SK-N-SH (cell line): ENCODE measurements at regions not wholly inside any gene's neighbourhood (a gene's known extent, or its start where the extent isn't known, plus 50 kb on each side); places are given as distances from the start of the nearest gene placed in this dataset.

ENCODE experiments used
- CTCF ChIA-PET: fragments of 300-600, 350-600 bp; formaldehyde crosslinking; extraction: SDS; loops from one replicate; lab custom pipeline; 2021; lab: Yijun Ruan, JAX
- POLR2A ChIA-PET: fragments of 350-600 bp; sonication (Branson Sonifier 250); formaldehyde crosslinking; extraction: SDS; loops from one replicate; lab custom pipeline; 2020; ENCODE audit warnings: antibody characterized with exemption, inconsistent platforms; lab: Yijun Ruan, JAX
- DNase-seq: peaks from one replicate; pipeline ENCODE4 v3.0.0; 2012
- H2AFZ ChIP-seq: fragments of 200-600 bp; sonication (generic); 2 replicates; pipeline ENCODE4 v1.8.1; 2016; ENCODE audit warnings: antibody characterized with exemption, mild to moderate bottlenecking, low read depth
- H3F3A ChIP-seq: fragments of 200-600 bp; sonication (generic); replicated peaks from 2 replicates; pipeline ENCODE3; 2016; ENCODE audit warnings: antibody characterized with exemption, mild to moderate bottlenecking; ENCODE audit not compliant: insufficient read depth
- H3K27ac ChIP-seq, 2 experiments: fragments of 200-500 bp in 1 of 2; fragments of 200-600 bp in 1 of 2; sonication (Bioruptor generic) in 1 of 2; sonication (generic), shearing (Covaris generic) in 1 of 2; 2 replicates each; pipeline versions ENCODE4 v1.5.1 to v1.6.1; 2014 to 2016; ENCODE audit warnings: low read depth in 2 of 2, inconsistent platforms in 1 of 2, low read length in 1 of 2, mild to moderate bottlenecking in 1 of 2, mixed read lengths in 1 of 2
- H3K27me3 ChIP-seq: fragments of 200-600 bp; sonication (generic), shearing (Covaris generic); 2 replicates; pipeline ENCODE4 v1.6.1; 2016; ENCODE audit warnings: mixed run types; ENCODE audit not compliant: insufficient read depth
- H3K36me3 ChIP-seq, 2 experiments: fragments of 200-500 bp in 1 of 2; fragments of 200-600 bp in 1 of 2; sonication (Bioruptor generic) in 1 of 2; sonication (generic) in 1 of 2; replicated peaks in 1 of 2; 2 replicates each; pipeline versions ENCODE3 to v1.5.1; 2014 to 2016; ENCODE audit warnings: low read length in 1 of 2, mild to moderate bottlenecking in 1 of 2; ENCODE audit not compliant: insufficient read depth in 2 of 2, control insufficient read depth in 1 of 2
- H3K4me1 ChIP-seq, 2 experiments: fragments of 200-500 bp in 1 of 2; fragments of 200-600 bp in 1 of 2; sonication (Bioruptor generic) in 1 of 2; sonication (generic), shearing (Covaris generic) in 1 of 2; 2 replicates each; pipeline versions ENCODE4 v1.5.1 to v1.6.1; 2014 to 2016; ENCODE audit warnings: low read depth in 1 of 2, low read length in 1 of 2, mixed run types in 1 of 2; ENCODE audit not compliant: insufficient read depth in 2 of 2, control insufficient read depth in 1 of 2
- H3K4me2 ChIP-seq: fragments of 200-600 bp; sonication (generic), shearing (Covaris generic); 2 replicates; pipeline ENCODE4 v1.6.1; 2017; ENCODE audit warnings: mixed run types
- H3K4me3 ChIP-seq, 2 experiments: fragments of 200-500 bp in 1 of 2; fragments of 200-600 bp in 1 of 2; sonication (Bioruptor generic) in 1 of 2; sonication (generic), shearing (Covaris generic) in 1 of 2; 2 replicates each; pipeline versions ENCODE4 v1.5.1 to v1.8.1; 2014 to 2016; ENCODE audit warnings: low read depth in 2 of 2, inconsistent platforms in 1 of 2, low read length in 1 of 2, mild to moderate bottlenecking in 1 of 2, mixed read lengths in 1 of 2, moderate library complexity in 1 of 2
- H3K79me2 ChIP-seq: fragments of 200-600 bp; sonication (generic); 2 replicates; pipeline ENCODE4 v1.8.1; 2017; ENCODE audit warnings: mild to moderate bottlenecking; ENCODE audit not compliant: insufficient read depth
- H3K9ac ChIP-seq: fragments of 200-600 bp; sonication (generic); 2 replicates; pipeline ENCODE4 v1.6.1; 2017; ENCODE audit warnings: mixed run types
- H3K9me2 ChIP-seq: fragments of 200-600 bp; sonication (generic); 2 replicates; pipeline ENCODE4 v1.6.1; 2017; ENCODE audit warnings: mixed run types
- H3K9me3 ChIP-seq: fragments of 200-600 bp; sonication (generic); 2 replicates; pipeline ENCODE4 v1.6.1; 2017; ENCODE audit warnings: mixed run types, mild to moderate bottlenecking, moderate library complexity
- H4K20me1 ChIP-seq: fragments of 200-600 bp; sonication (generic); 2 replicates; pipeline ENCODE4 v1.6.1; 2017; ENCODE audit warnings: mild to moderate bottlenecking, mixed run types; ENCODE audit not compliant: insufficient read depth
- CHD2 ChIP-seq: fragments of 150-350 bp; IDR thresholded peaks from 2 replicates; pipeline ENCODE4 v1.6.1; 2018; ENCODE audit warnings: low read length; ENCODE audit not compliant: partially characterized antibody
- EP300 ChIP-seq, 2 experiments: IDR thresholded peaks; 2 replicates each; pipeline versions ENCODE4 v1.4.0 to v1.6.1; 2012; ENCODE audit warnings: borderline replicate concordance in 1 of 2, low read depth in 1 of 2, low read length in 1 of 2
- FOSL2 ChIP-seq: IDR thresholded peaks from 2 replicates; pipeline ENCODE4 v1.4.0; 2012; ENCODE audit warnings: low read depth, mild to moderate bottlenecking, moderate library complexity, borderline replicate concordance
- FOXM1 ChIP-seq: IDR thresholded peaks from 2 replicates; pipeline ENCODE4 v1.4.0; 2012; ENCODE audit warnings: low read depth, mild to moderate bottlenecking
- GATA2 ChIP-seq: sonication (generic); formaldehyde crosslinking; IDR thresholded peaks from 2 replicates; pipeline ENCODE4 v1.5.0; 2020; ENCODE audit warnings: mild to moderate bottlenecking, missing genetic modification reagents
- JUND ChIP-seq: IDR thresholded peaks from 2 replicates; pipeline ENCODE4 v1.4.0; 2012
- MEF2A ChIP-seq: IDR thresholded peaks from 2 replicates; pipeline ENCODE4 v1.4.0; 2012; ENCODE audit warnings: low read depth, borderline replicate concordance
- RAD21 ChIP-seq: IDR thresholded peaks from 2 replicates; pipeline ENCODE4 v1.6.1; 2012; ENCODE audit warnings: mild to moderate bottlenecking, low read length
- RCOR1 ChIP-seq: fragments of 150-350 bp; IDR thresholded peaks from 2 replicates; pipeline ENCODE4 v1.6.1; 2017; ENCODE audit warnings: antibody characterized with exemption, low read length
- TCF12 ChIP-seq: IDR thresholded peaks from 2 replicates; pipeline ENCODE4 v1.4.0; 2012
- TEAD4 ChIP-seq: IDR thresholded peaks from 2 replicates; pipeline ENCODE4 v1.4.0; 2012; ENCODE audit warnings: mild to moderate bottlenecking, borderline replicate concordance; ENCODE audit not compliant: insufficient read depth
- WGBS: methylation state at CpG from one replicate; pipeline ENCODE4 v1.1.6; 2017; ENCODE audit warnings: low lambda C conversion rate; 5-methylcytosine and 5-hydroxymethylcytosine counted together
- TF ChIP-seq, protein P1 (sequence below): IDR thresholded peaks from 2 replicates; pipeline ENCODE4 v1.6.1; 2012; ENCODE audit warnings: mild to moderate bottlenecking, low read depth, low read length, moderate library complexity
- TF ChIP-seq, protein P2 (sequence below): IDR thresholded peaks from 2 replicates; pipeline ENCODE4 v1.4.0; 2012; ENCODE audit warnings: low read depth, borderline replicate concordance
- TF ChIP-seq, protein P3 (sequence below): IDR thresholded peaks from 2 replicates; pipeline ENCODE4 v1.4.0; 2012; ENCODE audit warnings: low read depth, borderline replicate concordance

DNA sequence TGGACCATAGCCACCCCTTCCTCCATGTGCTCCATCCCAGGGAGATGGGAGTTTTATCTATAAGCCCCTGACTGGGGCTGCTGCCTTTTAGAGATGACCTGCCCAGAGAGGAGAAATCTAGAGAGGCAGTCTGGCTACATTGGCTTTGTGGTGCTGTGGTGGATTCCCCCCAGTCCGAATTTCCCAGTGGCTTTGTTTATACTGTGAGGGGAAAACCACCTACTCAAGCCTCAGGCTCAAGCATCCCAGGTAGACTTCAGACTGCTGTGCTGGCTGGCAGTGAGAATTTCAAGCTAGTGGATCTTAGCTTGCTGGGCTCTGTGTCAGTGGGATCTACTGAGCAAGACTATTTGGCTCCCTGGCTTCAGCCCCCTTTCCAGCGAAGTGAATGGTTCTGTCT, 1195.7 kb upstream of the PCDH20 start:
- no peak for DNase-seq
- H3F3A ChIP-seq: no peaks in the 10 kb centered on the region
- H3K9ac ChIP-seq: no peak overlapping the region
- H3K4me3 ChIP-seq: no peak overlapping the region
- CTCF ChIA-PET: no interaction called here
- H2AFZ ChIP-seq: no peak overlapping the region
- no peak overlapping the region for H3K27ac ChIP-seq
- H3K9me3 ChIP-seq: no peaks in the 10 kb centered on the region
- H4K20me1 ChIP-seq: no peaks in the 10 kb centered on the region
- H3K79me2 ChIP-seq: no peaks in the 10 kb centered on the region
- H3K9me2 ChIP-seq: no peaks in the 10 kb centered on the region
- no peaks in the 10 kb centered on the region; a peak in 1 of 4 replicates for H3K4me1 ChIP-seq
- WGBS: 14% methylated on average over 1 of the region's 2 CpGs
- TF ChIP-seq EP300 (IDR thresholded peaks at IDR 0.05; ENCODE audit: borderline replicate concordance in 1 of 2, low read depth in 1 of 2, low read length in 1 of 2): no peak
- no peak for TF ChIP-seq TEAD4
- TF ChIP-seq RCOR1: no peak
- no peak for TF ChIP-seq MEF2A
- no peak for TF ChIP-seq FOSL2
- TF ChIP-seq GATA2 (CRISPR knock-in tag): no peak
- TF ChIP-seq CHD2: no peak
- TF ChIP-seq, protein P1, sequence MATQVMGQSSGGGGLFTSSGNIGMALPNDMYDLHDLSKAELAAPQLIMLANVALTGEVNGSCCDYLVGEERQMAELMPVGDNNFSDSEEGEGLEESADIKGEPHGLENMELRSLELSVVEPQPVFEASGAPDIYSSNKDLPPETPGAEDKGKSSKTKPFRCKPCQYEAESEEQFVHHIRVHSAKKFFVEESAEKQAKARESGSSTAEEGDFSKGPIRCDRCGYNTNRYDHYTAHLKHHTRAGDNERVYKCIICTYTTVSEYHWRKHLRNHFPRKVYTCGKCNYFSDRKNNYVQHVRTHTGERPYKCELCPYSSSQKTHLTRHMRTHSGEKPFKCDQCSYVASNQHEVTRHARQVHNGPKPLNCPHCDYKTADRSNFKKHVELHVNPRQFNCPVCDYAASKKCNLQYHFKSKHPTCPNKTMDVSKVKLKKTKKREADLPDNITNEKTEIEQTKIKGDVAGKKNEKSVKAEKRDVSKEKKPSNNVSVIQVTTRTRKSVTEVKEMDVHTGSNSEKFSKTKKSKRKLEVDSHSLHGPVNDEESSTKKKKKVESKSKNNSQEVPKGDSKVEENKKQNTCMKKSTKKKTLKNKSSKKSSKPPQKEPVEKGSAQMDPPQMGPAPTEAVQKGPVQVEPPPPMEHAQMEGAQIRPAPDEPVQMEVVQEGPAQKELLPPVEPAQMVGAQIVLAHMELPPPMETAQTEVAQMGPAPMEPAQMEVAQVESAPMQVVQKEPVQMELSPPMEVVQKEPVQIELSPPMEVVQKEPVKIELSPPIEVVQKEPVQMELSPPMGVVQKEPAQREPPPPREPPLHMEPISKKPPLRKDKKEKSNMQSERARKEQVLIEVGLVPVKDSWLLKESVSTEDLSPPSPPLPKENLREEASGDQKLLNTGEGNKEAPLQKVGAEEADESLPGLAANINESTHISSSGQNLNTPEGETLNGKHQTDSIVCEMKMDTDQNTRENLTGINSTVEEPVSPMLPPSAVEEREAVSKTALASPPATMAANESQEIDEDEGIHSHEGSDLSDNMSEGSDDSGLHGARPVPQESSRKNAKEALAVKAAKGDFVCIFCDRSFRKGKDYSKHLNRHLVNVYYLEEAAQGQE: no peak
- TF ChIP-seq FOXM1: no peak
- no peak for TF ChIP-seq TCF12
- TF ChIP-seq, protein P2, sequence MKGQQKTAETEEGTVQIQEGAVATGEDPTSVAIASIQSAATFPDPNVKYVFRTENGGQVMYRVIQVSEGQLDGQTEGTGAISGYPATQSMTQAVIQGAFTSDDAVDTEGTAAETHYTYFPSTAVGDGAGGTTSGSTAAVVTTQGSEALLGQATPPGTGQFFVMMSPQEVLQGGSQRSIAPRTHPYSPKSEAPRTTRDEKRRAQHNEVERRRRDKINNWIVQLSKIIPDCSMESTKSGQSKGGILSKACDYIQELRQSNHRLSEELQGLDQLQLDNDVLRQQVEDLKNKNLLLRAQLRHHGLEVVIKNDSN: no peak
- TF ChIP-seq, protein P3, sequence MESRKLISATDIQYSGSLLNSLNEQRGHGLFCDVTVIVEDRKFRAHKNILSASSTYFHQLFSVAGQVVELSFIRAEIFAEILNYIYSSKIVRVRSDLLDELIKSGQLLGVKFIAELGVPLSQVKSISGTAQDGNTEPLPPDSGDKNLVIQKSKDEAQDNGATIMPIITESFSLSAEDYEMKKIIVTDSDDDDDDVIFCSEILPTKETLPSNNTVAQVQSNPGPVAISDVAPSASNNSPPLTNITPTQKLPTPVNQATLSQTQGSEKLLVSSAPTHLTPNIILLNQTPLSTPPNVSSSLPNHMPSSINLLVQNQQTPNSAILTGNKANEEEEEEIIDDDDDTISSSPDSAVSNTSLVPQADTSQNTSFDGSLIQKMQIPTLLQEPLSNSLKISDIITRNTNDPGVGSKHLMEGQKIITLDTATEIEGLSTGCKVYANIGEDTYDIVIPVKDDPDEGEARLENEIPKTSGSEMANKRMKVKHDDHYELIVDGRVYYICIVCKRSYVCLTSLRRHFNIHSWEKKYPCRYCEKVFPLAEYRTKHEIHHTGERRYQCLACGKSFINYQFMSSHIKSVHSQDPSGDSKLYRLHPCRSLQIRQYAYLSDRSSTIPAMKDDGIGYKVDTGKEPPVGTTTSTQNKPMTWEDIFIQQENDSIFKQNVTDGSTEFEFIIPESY: no peak
- no peak for TF ChIP-seq JUND
- no peak for TF ChIP-seq RAD21
- POLR2A ChIA-PET: no interaction called here
- no peaks in the 10 kb centered on the region for H3K36me3 ChIP-seq
- no peaks in the 10 kb centered on the region for H3K27me3 ChIP-seq
- H3K4me2 ChIP-seq: no peak overlapping the region
